AG10803 (cell line): ENCODE measurements at regions not wholly inside any gene's neighbourhood (a gene's known extent, or its start where the extent isn't known, plus 50 kb on each side); places are given as distances from the start of the nearest gene placed in this dataset.

Experiments
- DNase-seq: peaks from one replicate; pipeline ENCODE4 v3.0.0; 2010; ENCODE audit warnings: low read depth
- H3K4me3 ChIP-seq: 2 replicates; pipeline ENCODE4 v1.5.1; 2011; ENCODE audit warnings: mild to moderate bottlenecking, low read length, control low read depth
- CTCF ChIP-seq: conservative IDR thresholded peaks from 2 replicates; pipeline ENCODE4 v1.5.1; 2011; ENCODE audit warnings: mild to moderate bottlenecking, low read length, control low read depth, inconsistent platforms

DNA sequence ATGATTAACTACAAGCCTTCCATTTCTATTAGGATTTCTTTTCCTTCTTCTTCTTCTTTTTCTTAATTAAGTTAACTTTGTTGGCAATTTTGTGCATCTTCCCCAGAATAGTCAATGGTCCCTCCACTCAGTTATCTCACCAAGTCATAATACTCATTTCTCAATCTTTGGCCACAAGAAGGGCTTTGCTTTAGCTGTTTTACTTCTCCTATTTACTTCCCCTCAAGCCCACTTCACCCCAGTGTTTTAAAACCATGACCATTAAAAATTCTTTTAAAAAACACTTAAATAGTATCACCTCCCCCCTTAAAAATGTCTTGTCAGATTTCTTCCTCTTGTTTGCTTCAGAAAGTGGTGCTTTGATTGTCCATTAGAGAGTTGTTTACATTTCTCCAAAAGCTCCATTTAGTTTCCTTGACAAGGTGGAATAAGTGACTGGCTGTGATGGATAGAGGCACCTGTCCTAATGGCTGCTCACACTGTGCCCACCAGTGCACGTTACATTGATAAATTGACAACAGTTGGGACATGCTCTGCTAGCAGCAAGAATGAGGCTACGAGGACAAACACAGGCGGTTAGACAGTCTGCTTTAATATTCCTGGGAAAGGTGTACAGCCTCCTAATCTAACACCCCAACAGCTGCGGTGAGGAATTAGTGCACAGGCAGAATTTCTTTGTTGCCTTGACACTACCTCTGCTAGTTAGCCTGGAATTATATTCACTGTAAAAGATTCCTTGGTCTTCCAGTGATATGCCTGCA, 354.7 kb downstream of the LMO4 start:
- no peak for DNase-seq
- TF ChIP-seq CTCF, result no peak
- H3K4me3 ChIP-seq, result no peak overlapping the region

GRCh38 chr1:87684194-87684593, 355.5 kb downstream of the LMO4 start:
- TF ChIP-seq CTCF, result no peak
- H3K4me3 ChIP-seq, result peak overlapping the region; percentile 50
- DNase-seq, result no peak

GRCh38 chr1:87684713-87685205, 356.1 kb downstream of the LMO4 start:
- peak overlapping the region; percentile 50 for H3K4me3 ChIP-seq
- peak; percentile 11 for DNase-seq
- no peak for TF ChIP-seq CTCF

DNA sequence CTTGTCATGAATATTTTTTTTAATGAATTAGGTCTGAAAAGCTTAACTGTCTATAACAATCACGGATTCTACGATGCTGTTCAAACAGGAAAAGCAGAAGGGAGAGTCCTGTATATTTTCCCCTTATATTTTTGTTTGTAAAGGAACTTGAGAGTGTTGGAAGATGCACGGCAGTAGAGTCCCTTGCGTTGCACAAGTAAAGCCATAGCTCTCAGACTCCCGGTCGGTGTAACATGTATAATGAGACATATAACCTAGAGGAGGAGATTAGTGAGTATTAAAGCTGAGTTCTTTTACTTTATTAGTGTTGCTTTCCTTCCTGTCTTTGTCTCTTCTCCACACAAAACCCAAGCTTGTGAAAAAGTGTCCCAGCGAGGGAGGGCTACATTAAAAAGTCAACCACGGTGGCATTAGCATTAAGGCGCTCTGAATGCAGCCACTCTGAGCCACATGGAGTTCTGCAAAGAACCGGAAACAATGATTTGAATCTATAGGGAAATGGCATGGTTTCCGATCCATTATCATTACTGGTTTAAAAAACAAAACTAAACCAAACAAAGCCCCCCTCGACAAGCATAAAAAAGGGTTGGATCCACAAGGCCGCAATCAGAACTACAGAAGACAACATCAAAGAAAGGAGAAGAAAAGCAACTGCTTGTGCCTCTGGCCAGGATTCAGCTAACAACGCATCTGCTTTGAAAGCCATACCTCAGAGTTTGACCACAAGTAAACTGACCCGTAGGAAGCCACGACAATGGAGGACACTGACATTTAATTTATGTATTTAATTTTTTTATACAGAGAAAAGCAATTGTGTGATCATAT, 356.8 kb downstream of the LMO4 start:
- DNase-seq, result no peak
- no peak overlapping the region for H3K4me3 ChIP-seq
- no peak for TF ChIP-seq CTCF

DNA sequence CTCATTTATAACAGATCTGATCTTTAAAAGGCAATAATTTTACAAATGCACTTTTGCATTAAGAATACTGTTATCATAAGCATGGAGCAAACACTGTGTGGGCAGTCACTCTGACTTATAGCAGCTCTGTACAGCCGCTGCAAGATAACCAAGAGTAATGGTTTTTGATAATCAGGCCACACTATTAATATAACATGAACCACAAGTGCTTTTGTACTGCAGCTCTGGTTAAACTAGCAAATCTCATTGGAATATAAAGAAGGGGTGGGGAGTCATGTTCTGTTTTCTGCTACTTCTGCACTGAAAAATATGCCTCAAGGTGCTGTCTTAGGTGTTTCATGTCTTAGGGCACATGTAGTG, 357.4 kb downstream of the LMO4 start:
- no peak for DNase-seq
- no peak overlapping the region for H3K4me3 ChIP-seq
- TF ChIP-seq CTCF, result no peak

DNA sequence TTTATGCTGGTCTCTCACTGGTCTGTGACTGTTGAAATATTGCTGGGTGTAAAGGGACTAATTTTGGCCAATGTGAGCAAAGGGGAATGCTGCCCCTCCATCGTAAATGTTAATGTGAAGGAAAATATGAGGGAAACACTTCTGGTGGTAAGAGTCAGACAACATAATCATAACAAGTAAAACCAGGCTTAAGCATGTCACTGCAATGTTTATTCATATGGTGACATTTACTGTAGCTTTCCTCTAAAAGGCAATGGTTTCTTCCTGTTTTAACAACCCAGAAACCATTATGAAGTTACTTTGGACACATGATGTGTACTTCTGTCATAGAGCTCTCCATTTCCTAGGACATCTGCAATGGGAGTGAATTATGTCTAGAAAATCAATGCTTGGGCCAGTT, 358.0 kb downstream of the LMO4 start:
- no peak for DNase-seq
- no peak overlapping the region for H3K4me3 ChIP-seq
- TF ChIP-seq CTCF, result no peak
